ENCODE measurements at regions not wholly inside any gene's neighbourhood (a gene's known extent, or its start where the extent isn't known, plus 50 kb on each side); places are given as distances from the start of the nearest gene placed in this dataset.
A peak's percentile ranks its signal among the peaks of the same experiment; 100 is the strongest.

GRCh38 chr2:74036010-74036409 is 51.3 kb downstream of the TET3 start:
- H3K36me3 ChIP-seq (ENCODE audit: control insufficient read depth, insufficient read depth, low read length): no peaks in the 10 kb centered on the region
- no peak for DNase-seq
- H3K27me3 ChIP-seq (ENCODE audit: control insufficient read depth, insufficient read depth, low read length): no peaks in the 10 kb centered on the region
- H3K9me3 ChIP-seq (ENCODE audit: control insufficient read depth, low read depth, low read length): no peaks in the 10 kb centered on the region
- WGBS (ENCODE audit: insufficient coverage, low lambda C conversion rate): no CpG with 5 or more reads among the region's 7 CpGs
- H3K27ac ChIP-seq (ENCODE audit: low read length): peak overlapping the region; percentile 46
- H3K4me3 ChIP-seq (ENCODE audit: low read length): no peak overlapping the region
- peaks cover 30% of the 10 kb centered on the region for H3K4me1 ChIP-seq (ENCODE audit: control insufficient read depth, insufficient read depth, low read length)

DNA sequence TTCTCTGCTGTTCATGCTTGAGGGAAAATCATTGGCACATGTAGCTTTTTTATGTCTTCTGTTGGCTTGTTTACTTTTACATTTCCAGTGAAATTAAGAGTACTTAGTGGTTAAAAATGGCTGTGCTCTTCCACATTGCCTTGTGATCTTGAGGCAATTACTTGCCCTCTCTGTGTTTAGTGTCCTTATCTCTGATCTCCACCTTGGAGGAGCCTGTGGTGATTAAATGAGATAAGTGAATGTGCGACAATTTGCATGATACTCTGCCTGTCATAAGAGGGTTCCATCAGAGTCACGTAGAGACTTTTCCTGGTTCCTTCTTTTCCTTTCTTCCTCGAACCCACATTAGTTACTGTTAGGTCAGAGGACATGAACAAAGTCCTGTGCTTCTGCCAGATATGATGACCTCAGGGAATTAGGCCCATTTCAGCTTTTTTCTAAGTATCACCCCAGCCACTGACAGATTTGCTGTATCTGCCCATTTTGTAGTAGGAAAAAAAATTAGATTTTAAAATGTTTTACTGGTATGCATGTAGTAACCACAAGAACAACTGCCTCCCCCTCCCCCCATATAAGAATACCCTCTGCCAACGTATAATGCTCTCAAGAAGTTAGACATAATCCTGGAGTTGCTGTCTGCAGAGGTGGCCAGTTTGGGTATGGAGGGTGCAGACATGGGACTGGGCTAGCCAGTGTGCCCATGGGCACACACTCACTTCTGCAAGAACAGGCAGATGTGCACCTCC is 51.9 kb downstream of the TET3 start:
- Histone ChIP-seq H3K9me3 (ENCODE audit: control insufficient read depth, low read depth, low read length) (no peaks in the 10 kb centered on the region), H3K4me3 (ENCODE audit: low read length) (no peak overlapping the region), H3K4me1 (ENCODE audit: control insufficient read depth, insufficient read depth, low read length) (peaks cover 30% of the 10 kb centered on the region), H3K27me3 (ENCODE audit: control insufficient read depth, insufficient read depth, low read length) (no peaks in the 10 kb centered on the region), H3K27ac (ENCODE audit: low read length) (peak overlapping the region; percentile 46), H3K36me3 (ENCODE audit: control insufficient read depth, insufficient read depth, low read length) (no peaks in the 10 kb centered on the region)
- WGBS (ENCODE audit: insufficient coverage, low lambda C conversion rate): 20% methylated on average over 1 of the region's 4 CpGs
- peak; percentile 19 to 52 for DNase-seq

DNA sequence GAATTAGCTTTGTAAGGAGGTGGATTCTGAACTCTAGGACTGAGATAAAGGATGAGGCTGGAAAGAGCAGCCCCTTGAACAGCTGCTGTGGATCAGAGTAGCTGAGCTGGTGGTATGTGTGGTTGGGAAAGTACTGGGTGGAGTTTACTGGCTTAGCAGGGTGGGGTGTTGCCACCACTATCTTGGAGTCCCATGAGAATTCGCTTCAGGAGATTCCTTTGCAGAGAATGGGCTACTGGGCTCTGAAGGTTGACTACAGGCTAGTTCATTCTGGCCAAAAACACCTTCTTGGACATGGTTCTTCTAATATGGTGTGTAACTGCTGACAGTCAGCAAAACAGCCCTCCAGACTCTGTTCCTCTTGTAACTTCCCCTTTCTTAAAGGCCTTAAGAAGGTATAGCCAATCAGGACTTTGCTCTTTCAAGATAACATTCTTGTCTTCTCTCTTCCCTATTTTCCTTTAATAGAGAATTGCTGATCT is 52.7 kb downstream of the TET3 start:
- H3K27ac ChIP-seq (ENCODE audit: low read length): peak overlapping the region; percentile 46
- H3K36me3 ChIP-seq (ENCODE audit: control insufficient read depth, insufficient read depth, low read length): no peaks in the 10 kb centered on the region
- no CpG with 5 or more reads among the region's 1 CpG for WGBS (ENCODE audit: insufficient coverage, low lambda C conversion rate)
- peak; percentile 68 to 81 for DNase-seq
- no peak overlapping the region for H3K4me3 ChIP-seq (ENCODE audit: low read length)
- peaks cover 29% of the 10 kb centered on the region for H3K4me1 ChIP-seq (ENCODE audit: control insufficient read depth, insufficient read depth, low read length)
- no peaks in the 10 kb centered on the region for H3K27me3 ChIP-seq (ENCODE audit: control insufficient read depth, insufficient read depth, low read length)
- H3K9me3 ChIP-seq (ENCODE audit: control insufficient read depth, low read depth, low read length): no peaks in the 10 kb centered on the region

- WGBS (ENCODE audit: insufficient coverage, low lambda C conversion rate): no CpG with 5 or more reads among the region's 2 CpGs
- H3K4me3 ChIP-seq (ENCODE audit: low read length): no peak overlapping the region
Measured at GRCh38 chr2:74039611-74040010, 54.9 kb downstream of the TET3 start.

GRCh38 chr2:74041182-74041581 is 56.5 kb downstream of the TET3 start:
- WGBS (ENCODE audit: insufficient coverage, low lambda C conversion rate): 88% methylated on average over 1 of the region's 3 CpGs
- Histone ChIP-seq H3K4me3 (ENCODE audit: low read length) (no peak overlapping the region), H3K4me1 (ENCODE audit: control insufficient read depth, insufficient read depth, low read length) (peaks cover 31% of the 10 kb centered on the region), H3K27ac (ENCODE audit: low read length) (no peak overlapping the region), H3K36me3 (ENCODE audit: control insufficient read depth, insufficient read depth, low read length) (peaks cover 2% of the 10 kb centered on the region), H3K27me3 (ENCODE audit: control insufficient read depth, insufficient read depth, low read length) (no peaks in the 10 kb centered on the region), H3K9me3 (ENCODE audit: control insufficient read depth, low read depth, low read length) (no peaks in the 10 kb centered on the region)
- no peak for DNase-seq

More at GRCh38 chr2:74039611-74040010, 54.9 kb downstream of the TET3 start:
- H3K4me1 ChIP-seq (ENCODE audit: control insufficient read depth, insufficient read depth, low read length): peaks cover 31% of the 10 kb centered on the region
- no peak for DNase-seq
- H3K27me3 ChIP-seq (ENCODE audit: control insufficient read depth, insufficient read depth, low read length): no peaks in the 10 kb centered on the region
- H3K36me3 ChIP-seq (ENCODE audit: control insufficient read depth, insufficient read depth, low read length): no peaks in the 10 kb centered on the region
- H3K9me3 ChIP-seq (ENCODE audit: control insufficient read depth, low read depth, low read length): no peaks in the 10 kb centered on the region
- no peak overlapping the region for H3K27ac ChIP-seq (ENCODE audit: low read length)

DNA sequence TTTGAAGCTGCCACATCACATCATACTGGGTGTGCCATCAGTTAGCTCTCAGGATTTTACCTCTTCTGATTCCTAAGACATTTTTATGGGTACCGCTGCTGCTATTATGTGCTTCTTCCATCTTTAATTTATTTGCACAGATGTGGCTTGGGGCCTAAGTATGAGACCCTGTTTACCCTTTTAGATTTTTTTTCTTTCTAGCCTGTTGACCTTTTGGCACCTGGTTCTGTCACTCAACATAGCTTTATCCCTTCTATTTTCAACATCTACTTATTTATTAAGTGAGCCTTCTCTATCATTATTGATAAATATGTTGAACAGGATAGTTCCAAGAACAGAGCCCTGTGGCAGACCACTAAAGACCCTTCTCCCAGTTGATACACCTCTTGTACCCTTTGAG is 57.0 kb downstream of the TET3 start:
- no CpG with 5 or more reads among the region's 1 CpG for WGBS (ENCODE audit: insufficient coverage, low lambda C conversion rate)
- Histone ChIP-seq H3K27ac (ENCODE audit: low read length) (no peak overlapping the region), H3K4me1 (ENCODE audit: control insufficient read depth, insufficient read depth, low read length) (peaks cover 27% of the 10 kb centered on the region), H3K4me3 (ENCODE audit: low read length) (no peak overlapping the region), H3K9me3 (ENCODE audit: control insufficient read depth, low read depth, low read length) (no peaks in the 10 kb centered on the region), H3K36me3 (ENCODE audit: control insufficient read depth, insufficient read depth, low read length) (peaks cover 8% of the 10 kb centered on the region), H3K27me3 (ENCODE audit: control insufficient read depth, insufficient read depth, low read length) (no peaks in the 10 kb centered on the region)
- DNase-seq: no peak

DNA sequence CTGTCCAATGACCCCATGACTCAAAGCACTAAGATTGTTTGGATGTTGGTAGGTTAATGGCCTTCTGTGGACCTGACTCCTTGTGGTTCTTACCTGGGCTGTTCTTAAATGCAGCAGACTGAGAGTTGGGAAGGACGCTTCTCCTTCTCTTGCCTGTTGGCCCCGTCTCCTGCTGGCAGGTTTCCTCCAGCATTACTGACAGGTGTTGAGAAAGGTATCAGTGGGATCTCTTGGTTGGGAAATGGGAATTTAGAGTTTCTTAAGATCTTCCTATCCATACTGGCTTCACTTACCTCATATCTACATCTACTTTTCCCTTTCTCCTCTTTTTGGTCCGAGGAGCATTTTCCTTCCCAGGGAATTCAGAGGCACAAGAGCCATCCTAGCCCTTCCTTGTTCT is 57.9 kb downstream of the TET3 start:
- Histone ChIP-seq H3K4me1 (ENCODE audit: control insufficient read depth, insufficient read depth, low read length) (peaks cover 20% of the 10 kb centered on the region), H3K36me3 (ENCODE audit: control insufficient read depth, insufficient read depth, low read length) (peaks cover 15% of the 10 kb centered on the region), H3K27ac (ENCODE audit: low read length) (peak overlapping the region; percentile 64), H3K9me3 (ENCODE audit: control insufficient read depth, low read depth, low read length) (no peaks in the 10 kb centered on the region), H3K27me3 (ENCODE audit: control insufficient read depth, insufficient read depth, low read length) (no peaks in the 10 kb centered on the region), H3K4me3 (ENCODE audit: low read length) (no peak overlapping the region)
- DNase-seq: no peak
- WGBS (ENCODE audit: insufficient coverage, low lambda C conversion rate): 100% methylated on average over 2 of the region's 3 CpGs

DNA sequence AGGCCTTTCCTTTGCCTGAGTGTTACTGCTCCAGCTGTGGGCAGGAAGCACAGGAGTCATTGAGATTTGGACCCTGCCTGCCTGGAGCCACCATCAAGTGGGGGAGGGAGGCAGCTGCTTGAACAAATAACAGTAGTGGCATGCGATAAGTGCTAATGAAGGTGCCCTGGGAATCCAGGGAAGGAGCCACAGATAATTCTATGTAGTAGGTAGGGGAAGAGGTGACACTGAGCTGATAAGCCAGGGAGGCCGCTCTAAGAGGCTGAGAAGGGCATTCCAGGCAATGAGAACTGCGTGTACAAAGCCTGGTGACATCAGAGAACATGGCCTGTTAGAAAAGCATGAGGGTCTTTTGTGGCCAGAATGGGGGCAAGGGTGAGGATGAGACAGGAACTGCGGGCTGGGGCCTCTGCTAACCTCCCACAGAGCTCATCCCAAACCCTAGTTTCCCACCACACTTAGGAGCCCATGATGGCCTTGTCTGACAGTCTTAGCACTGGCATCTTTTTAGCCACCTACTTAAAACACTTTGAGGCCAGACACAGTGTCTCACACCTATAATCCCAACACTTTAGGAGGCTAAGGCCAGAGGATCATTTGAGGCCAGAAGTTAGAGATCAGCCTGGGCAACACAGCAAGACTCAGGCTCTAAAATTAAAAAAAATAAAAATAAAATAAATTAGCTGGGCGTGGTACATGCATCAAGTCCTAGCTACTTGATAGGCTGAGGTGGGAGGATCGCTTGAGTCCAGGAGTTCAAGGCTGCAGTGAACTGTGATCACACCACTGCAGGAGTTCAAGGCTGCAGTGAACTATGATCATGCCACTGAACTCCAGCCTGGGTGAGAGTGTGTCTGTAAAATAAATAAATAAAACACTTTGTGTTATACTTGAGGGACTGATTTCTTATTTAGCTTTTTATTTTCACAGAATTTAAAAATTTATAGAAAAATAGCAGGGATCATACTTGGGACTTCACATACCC is 58.9 kb downstream of the TET3 start:
- no peaks in the 10 kb centered on the region for H3K27me3 ChIP-seq (ENCODE audit: control insufficient read depth, insufficient read depth, low read length)
- WGBS (ENCODE audit: insufficient coverage, low lambda C conversion rate): 20% methylated on average over 1 of the region's 6 CpGs
- H3K9me3 ChIP-seq (ENCODE audit: control insufficient read depth, low read depth, low read length): no peaks in the 10 kb centered on the region
- H3K4me3 ChIP-seq (ENCODE audit: low read length): no peak overlapping the region
- peaks cover 26% of the 10 kb centered on the region for H3K36me3 ChIP-seq (ENCODE audit: control insufficient read depth, insufficient read depth, low read length)
- DNase-seq: peak; percentile 62 to 81
- peaks cover 14% of the 10 kb centered on the region for H3K4me1 ChIP-seq (ENCODE audit: control insufficient read depth, insufficient read depth, low read length)
- peak overlapping the region; percentile 64 for H3K27ac ChIP-seq (ENCODE audit: low read length)

DNA sequence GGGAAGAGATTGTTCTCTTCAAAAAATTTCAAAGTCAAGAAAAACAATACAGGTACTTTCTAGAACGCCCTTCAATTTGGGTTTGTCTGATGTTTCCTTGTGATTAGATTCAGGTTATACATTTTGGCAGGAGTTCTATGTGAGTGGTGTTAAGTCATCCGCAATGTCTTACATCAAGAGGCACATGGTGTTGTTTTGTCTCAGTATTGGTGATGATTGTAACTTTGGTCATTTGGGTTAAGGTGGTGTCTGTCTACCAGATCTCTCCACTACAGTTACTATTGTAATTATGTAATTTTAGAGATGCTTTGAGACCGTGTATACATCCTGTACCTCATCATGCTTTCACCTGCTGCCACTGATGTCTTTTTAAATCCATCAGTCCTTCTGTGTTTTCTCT is 60.3 kb downstream of the TET3 start:
- H3K36me3 ChIP-seq (ENCODE audit: control insufficient read depth, insufficient read depth, low read length): peaks cover 37% of the 10 kb centered on the region
- H3K27ac ChIP-seq (ENCODE audit: low read length): no peak overlapping the region
- no peaks in the 10 kb centered on the region for H3K27me3 ChIP-seq (ENCODE audit: control insufficient read depth, insufficient read depth, low read length)
- H3K9me3 ChIP-seq (ENCODE audit: control insufficient read depth, low read depth, low read length): no peaks in the 10 kb centered on the region
- H3K4me3 ChIP-seq (ENCODE audit: low read length): no peak overlapping the region
- peaks cover 22% of the 10 kb centered on the region for H3K4me1 ChIP-seq (ENCODE audit: control insufficient read depth, insufficient read depth, low read length)
- 100% methylated on average over 1 of the region's 3 CpGs for WGBS (ENCODE audit: insufficient coverage, low lambda C conversion rate)
- no peak for DNase-seq

GRCh38 chr2:74045454-74045853 is 60.7 kb downstream of the TET3 start:
- Histone ChIP-seq H3K27ac (ENCODE audit: low read length) (no peak overlapping the region), H3K4me3 (ENCODE audit: low read length) (no peak overlapping the region), H3K27me3 (ENCODE audit: control insufficient read depth, insufficient read depth, low read length) (no peaks in the 10 kb centered on the region), H3K4me1 (ENCODE audit: control insufficient read depth, insufficient read depth, low read length) (peaks cover 23% of the 10 kb centered on the region), H3K9me3 (ENCODE audit: control insufficient read depth, low read depth, low read length) (no peaks in the 10 kb centered on the region), H3K36me3 (ENCODE audit: control insufficient read depth, insufficient read depth, low read length) (peaks cover 37% of the 10 kb centered on the region)
- DNase-seq: no peak
- no CpG with 5 or more reads among the region's 5 CpGs for WGBS (ENCODE audit: insufficient coverage, low lambda C conversion rate)
